BE2C (cell line): ENCODE measurements at regions not wholly inside any gene's neighbourhood (a gene's known extent, or its start where the extent isn't known, plus 50 kb on each side); places are given as distances from the start of the nearest gene placed in this dataset.

Source experiments
- DNase-seq: peaks from one replicate; pipeline ENCODE4 v3.0.0-alpha.2; 2020
- H3K27me3 ChIP-seq: fragments of 250-450 bp; sonication (Bioruptor Pico); 2 replicates; pipeline ENCODE4 v1.5.1; 2020; ENCODE audit warnings: mild to moderate bottlenecking
- H3K36me3 ChIP-seq: fragments of 250-450 bp; sonication (Bioruptor Pico); 2 replicates; pipeline ENCODE4 v1.5.1; 2020; ENCODE audit warnings: mild to moderate bottlenecking
- H3K4me1 ChIP-seq: fragments of 250-450 bp; sonication (Bioruptor Pico); 2 replicates; pipeline ENCODE4 v1.5.1; 2020
- H3K4me3 ChIP-seq: 2 replicates; pipeline ENCODE4 v1.5.1; 2011; ENCODE audit warnings: low read depth, low read length
- H3K9me3 ChIP-seq: fragments of 250-450 bp; sonication (Bioruptor Pico); 2 replicates; pipeline ENCODE4 v1.5.1; 2020
- TF ChIP-seq, protein P1 (sequence below): IDR thresholded peaks from 2 replicates; pipeline ENCODE4 v1.5.1; 2012; ENCODE audit warnings: mild to moderate bottlenecking, low read depth, low read length

DNA sequence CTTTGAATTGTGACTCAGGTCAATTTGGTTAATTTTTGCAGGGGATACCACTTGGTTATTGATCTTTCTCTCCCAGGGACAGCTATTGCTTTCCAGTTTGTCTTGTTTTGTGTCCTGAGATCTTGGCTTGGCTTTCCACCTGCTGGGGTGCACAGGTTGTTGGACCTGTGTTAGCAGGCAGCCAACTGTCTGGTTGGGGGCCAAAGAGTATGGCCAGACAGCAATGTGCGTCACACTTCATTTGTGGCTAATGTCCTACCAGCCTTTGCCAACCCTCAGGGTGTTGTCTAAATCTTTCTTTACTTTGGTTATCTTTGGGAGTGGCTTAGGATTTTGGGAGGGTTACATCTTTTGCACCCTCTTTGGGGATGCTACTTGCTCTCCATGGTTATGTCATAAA is 494.9 kb upstream of the ATP2B1 start:
- no peaks in the 10 kb centered on the region for H3K36me3 ChIP-seq
- TF ChIP-seq, protein P1, sequence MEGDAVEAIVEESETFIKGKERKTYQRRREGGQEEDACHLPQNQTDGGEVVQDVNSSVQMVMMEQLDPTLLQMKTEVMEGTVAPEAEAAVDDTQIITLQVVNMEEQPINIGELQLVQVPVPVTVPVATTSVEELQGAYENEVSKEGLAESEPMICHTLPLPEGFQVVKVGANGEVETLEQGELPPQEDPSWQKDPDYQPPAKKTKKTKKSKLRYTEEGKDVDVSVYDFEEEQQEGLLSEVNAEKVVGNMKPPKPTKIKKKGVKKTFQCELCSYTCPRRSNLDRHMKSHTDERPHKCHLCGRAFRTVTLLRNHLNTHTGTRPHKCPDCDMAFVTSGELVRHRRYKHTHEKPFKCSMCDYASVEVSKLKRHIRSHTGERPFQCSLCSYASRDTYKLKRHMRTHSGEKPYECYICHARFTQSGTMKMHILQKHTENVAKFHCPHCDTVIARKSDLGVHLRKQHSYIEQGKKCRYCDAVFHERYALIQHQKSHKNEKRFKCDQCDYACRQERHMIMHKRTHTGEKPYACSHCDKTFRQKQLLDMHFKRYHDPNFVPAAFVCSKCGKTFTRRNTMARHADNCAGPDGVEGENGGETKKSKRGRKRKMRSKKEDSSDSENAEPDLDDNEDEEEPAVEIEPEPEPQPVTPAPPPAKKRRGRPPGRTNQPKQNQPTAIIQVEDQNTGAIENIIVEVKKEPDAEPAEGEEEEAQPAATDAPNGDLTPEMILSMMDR = no peak
- no peaks in the 10 kb centered on the region; the same call in 1 of the 2 replicates for H3K4me1 ChIP-seq
- no peak for DNase-seq
- no peak overlapping the region for H3K4me3 ChIP-seq
- H3K27me3 ChIP-seq = no peaks in the 10 kb centered on the region
- no peaks in the 10 kb centered on the region for H3K9me3 ChIP-seq

DNA sequence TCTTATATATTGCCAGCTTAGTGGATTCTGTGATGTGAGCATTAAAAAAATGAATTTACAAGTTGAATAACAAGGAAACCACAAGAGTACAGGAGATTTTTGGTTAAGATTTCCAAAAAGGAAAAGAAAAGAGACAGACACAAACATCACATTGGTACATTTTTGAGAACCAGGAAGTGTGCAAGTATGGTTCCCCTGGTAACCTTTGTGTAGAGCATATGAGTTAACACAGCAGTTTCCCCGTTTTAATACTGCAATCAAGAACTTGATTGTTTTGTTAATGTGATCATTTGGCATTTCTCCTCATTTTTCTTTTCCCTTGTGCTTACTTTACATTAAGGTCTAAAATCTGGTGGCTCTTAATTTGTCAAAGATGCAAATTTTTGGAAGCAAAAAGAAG is 490.4 kb upstream of the ATP2B1 start:
- TF ChIP-seq, protein P1 = no peak
- no peaks in the 10 kb centered on the region for H3K9me3 ChIP-seq
- DNase-seq = no peak
- no peaks in the 10 kb centered on the region for H3K27me3 ChIP-seq
- no peaks in the 10 kb centered on the region; the same call in 1 of the 2 replicates for H3K4me1 ChIP-seq
- no peak overlapping the region for H3K4me3 ChIP-seq
- no peaks in the 10 kb centered on the region for H3K36me3 ChIP-seq

DNA sequence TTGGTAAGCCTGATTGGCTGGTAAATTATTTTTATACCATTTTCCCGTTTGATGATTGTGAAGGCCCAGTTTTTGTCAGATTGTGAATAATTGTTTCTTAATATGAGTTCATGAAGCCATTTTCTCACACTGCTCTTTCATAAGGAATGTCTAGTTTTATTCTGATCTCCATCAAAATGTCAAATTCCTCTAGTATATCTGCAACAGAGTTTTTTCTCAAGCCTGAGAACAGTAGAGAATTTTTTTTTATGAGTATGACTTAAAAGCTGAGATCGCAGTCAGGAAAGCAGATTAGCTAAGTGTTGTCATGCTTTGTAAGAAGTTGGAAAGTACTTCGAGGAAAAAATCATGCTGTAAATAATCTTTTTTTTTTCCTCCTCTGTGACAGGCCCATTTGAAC is 484.9 kb upstream of the ATP2B1 start:
- Histone ChIP-seq H3K4me1 (no peaks in the 10 kb centered on the region), H3K36me3 (no peaks in the 10 kb centered on the region), H3K27me3 (no peaks in the 10 kb centered on the region), H3K9me3 (no peaks in the 10 kb centered on the region), H3K4me3 (no peak overlapping the region)
- DNase-seq = no peak
- TF ChIP-seq, protein P1 = no peak

DNA sequence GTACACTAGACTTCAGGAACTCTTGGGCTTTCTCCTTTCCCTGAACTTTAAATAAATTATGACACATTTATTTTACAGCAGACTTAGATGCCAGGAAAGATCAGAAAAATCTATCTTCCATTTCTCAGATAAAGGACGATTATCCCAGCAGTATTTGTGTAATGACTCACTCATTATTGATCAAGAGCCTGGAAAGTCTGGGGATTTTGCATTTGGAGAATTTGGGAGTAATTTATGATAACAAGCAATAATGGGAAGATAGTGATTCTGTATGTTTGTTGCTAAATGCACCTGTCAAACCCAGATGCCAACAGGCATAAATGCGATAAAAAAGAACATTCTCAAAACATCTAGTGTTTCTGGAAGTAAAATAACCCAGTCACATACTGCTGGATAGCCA is 480.2 kb upstream of the ATP2B1 start:
- Histone ChIP-seq H3K36me3 (no peaks in the 10 kb centered on the region), H3K4me1 (no peaks in the 10 kb centered on the region), H3K9me3 (no peaks in the 10 kb centered on the region), H3K27me3 (no peaks in the 10 kb centered on the region), H3K4me3 (no peak overlapping the region)
- TF ChIP-seq, protein P1 = no peak
- no peak for DNase-seq

DNA sequence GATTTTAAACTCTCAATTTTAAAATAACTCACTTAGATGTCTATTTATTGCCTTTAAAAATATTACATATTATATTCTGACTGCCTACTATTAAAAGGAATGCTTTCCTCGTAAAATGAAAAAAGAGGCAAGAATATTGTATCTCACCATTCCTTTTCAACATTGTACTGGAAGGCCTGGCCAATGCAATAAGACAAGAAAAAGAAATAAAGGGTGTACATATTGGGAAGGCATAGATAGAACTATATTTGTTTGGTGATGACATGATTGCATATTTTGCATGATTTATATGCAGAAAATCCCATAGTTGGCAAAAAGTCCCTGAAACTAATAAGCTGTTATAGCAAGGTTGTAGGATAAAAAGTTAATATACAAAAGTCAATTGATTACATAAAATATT is 474.6 kb upstream of the ATP2B1 start:
- Histone ChIP-seq H3K27me3 (no peaks in the 10 kb centered on the region), H3K4me1 (no peaks in the 10 kb centered on the region), H3K9me3 (no peaks in the 10 kb centered on the region), H3K4me3 (no peak overlapping the region), H3K36me3 (no peaks in the 10 kb centered on the region)
- TF ChIP-seq, protein P1 = no peak
- DNase-seq = no peak

DNA sequence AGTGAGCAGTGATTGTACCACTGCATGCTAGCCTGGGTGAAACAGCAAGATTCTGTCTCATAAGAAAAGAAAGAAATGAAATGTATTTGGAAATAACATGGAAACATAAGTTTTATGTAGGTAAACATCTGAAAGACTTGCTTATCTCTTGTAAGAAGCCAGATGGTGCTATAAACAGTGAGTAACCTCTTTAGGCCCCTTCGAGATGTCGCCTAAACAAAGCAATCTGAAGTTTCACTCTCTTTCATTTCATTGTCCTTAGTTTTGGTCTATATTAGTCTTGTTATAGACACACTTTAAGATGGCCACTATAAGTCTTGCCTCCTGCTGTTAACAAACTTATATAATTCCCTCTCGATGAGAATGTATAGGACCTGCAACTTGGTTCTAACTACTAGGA is 472.6 kb upstream of the ATP2B1 start:
- Histone ChIP-seq H3K27me3 (no peaks in the 10 kb centered on the region), H3K4me3 (no peak overlapping the region), H3K36me3 (no peaks in the 10 kb centered on the region), H3K4me1 (no peaks in the 10 kb centered on the region), H3K9me3 (no peaks in the 10 kb centered on the region)
- TF ChIP-seq, protein P1 = no peak
- DNase-seq = no peak
